ENCODE measurements at regions not wholly inside any gene's neighbourhood (a gene's known extent, or its start where the extent isn't known, plus 50 kb on each side); places are given as distances from the start of the nearest gene placed in this dataset.

- no peak for TF ChIP-seq CTCF (IDR thresholded peaks at IDR 0.05)
- no peak for TF ChIP-seq EZH2 (IDR thresholded peaks at IDR 0.05; ENCODE audit: borderline replicate concordance, insufficient read depth, low read depth, low read length, poor library complexity, severe bottlenecking)
Observed at GRCh38 chr5:171642894-171643293, 142.7 kb upstream of the SMIM23 start.
